ENCODE measurements at regions not wholly inside any gene's neighbourhood (a gene's known extent, or its start where the extent isn't known, plus 50 kb on each side); places are given as distances from the start of the nearest gene placed in this dataset.

GRCh38 chr7:47202146-47202783 lies 379.6 kb downstream of the TNS3 start:
- TF ChIP-seq SIN3A (conservative IDR thresholded peaks at IDR 0.05 in 1 of 2, IDR thresholded peaks at IDR 0.05 in 1 of 2; ENCODE audit: low read depth in 1 of 2, low read length in 2 of 2) (no peak), SP1 (IDR thresholded peaks at IDR 0.05; ENCODE audit: low read depth, low read length) (no peak), TAF1 (IDR thresholded peaks at IDR 0.05; ENCODE audit: low read depth, low read length) (no peak), CTCF (IDR thresholded peaks at IDR 0.05; ENCODE audit: control extremely low read depth in 1 of 3, insufficient read depth in 1 of 3, low read depth in 1 of 3, low read length in 3 of 3) (no peak), POLR2A (IDR thresholded peaks at IDR 0.05; ENCODE audit: control extremely low read depth in 1 of 2, low read depth in 2 of 2, low read length in 2 of 2) (no peak), SIX5 (IDR thresholded peaks at IDR 0.05; ENCODE audit: low read depth, low read length) (no peak), KDM4A (IDR thresholded peaks at IDR 0.05; ENCODE audit: low read depth, low read length, severe bottlenecking) (no peak), RFX5 (IDR thresholded peaks at IDR 0.05; ENCODE audit: borderline replicate concordance, low read depth, low read length) (no peak)

All from H1 (cell line).